ENCODE measurements at regions not wholly inside any gene's neighbourhood (a gene's known extent, or its start where the extent isn't known, plus 50 kb on each side); places are given as distances from the start of the nearest gene placed in this dataset.

DNA sequence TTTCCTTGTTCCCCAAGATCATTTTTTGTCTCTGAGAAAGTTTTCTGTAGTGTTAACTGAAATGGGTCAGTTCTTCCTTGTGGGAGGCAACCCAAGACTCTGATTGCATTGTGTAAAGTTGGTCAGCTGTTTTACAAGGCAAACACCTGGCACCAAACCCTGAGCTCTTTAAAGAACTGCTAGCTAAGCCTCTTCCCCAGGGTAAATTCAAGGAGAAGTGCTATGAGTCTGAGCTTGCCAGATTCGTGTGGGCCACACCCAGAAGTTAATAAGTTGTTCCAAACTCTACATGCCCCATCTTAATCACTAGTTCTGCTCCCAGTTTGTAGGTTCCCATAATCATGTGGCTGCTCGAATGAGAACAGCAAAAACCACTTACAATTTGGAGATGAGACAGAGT lies 214.5 kb downstream of the BTG1 start:
- H3K27me3 ChIP-seq (ENCODE audit: insufficient read depth, low read length): no peaks in the 10 kb centered on the region
- no peaks in the 10 kb centered on the region for H4K20me1 ChIP-seq (ENCODE audit: insufficient read depth, low read length)
- FAIRE-seq: no peak
- H3K4me1 ChIP-seq (ENCODE audit: insufficient read depth, low read length): no peaks in the 10 kb centered on the region
- no peak for DNase-seq (ENCODE audit: low read depth)
- no peaks in the 10 kb centered on the region for H3K4me1 Mint-ChIP-seq (ENCODE audit: low read depth, unreplicated experiment)
- no peak overlapping the region for H3K27ac ChIP-seq (ENCODE audit: low read depth, low read length)
- no peak overlapping the region for H3K9ac ChIP-seq (ENCODE audit: low read length)
- H3K27me3 Mint-ChIP-seq (ENCODE audit: low read depth, unreplicated experiment): peaks cover 4% of the 10 kb centered on the region
- H3K27ac Mint-ChIP-seq (ENCODE audit: unreplicated experiment): no peak overlapping the region
- H3K4me2 ChIP-seq (ENCODE audit: low read length): no peak overlapping the region
- H2AFZ ChIP-seq (ENCODE audit: low read depth, low read length): no peak overlapping the region
- H3K36me3 Mint-ChIP-seq (ENCODE audit: low read depth, unreplicated experiment): no peaks in the 10 kb centered on the region
- no peaks in the 10 kb centered on the region for H3K79me2 ChIP-seq (ENCODE audit: insufficient read depth, low read length)
- H3K36me3 ChIP-seq (ENCODE audit: insufficient read depth, low read length): no peaks in the 10 kb centered on the region
- no peaks in the 10 kb centered on the region for H3K9me3 ChIP-seq (ENCODE audit: insufficient read depth, low read depth, low read length)
- no peak overlapping the region for H3K4me3 ChIP-seq (ENCODE audit: insufficient read depth, low read depth, low read length)
- no peaks in the 10 kb centered on the region for H3K9me3 Mint-ChIP-seq (ENCODE audit: unreplicated experiment)
- no peak overlapping the region for H3K4me3 Mint-ChIP-seq (ENCODE audit: unreplicated experiment)
- TF ChIP-seq, protein P1, sequence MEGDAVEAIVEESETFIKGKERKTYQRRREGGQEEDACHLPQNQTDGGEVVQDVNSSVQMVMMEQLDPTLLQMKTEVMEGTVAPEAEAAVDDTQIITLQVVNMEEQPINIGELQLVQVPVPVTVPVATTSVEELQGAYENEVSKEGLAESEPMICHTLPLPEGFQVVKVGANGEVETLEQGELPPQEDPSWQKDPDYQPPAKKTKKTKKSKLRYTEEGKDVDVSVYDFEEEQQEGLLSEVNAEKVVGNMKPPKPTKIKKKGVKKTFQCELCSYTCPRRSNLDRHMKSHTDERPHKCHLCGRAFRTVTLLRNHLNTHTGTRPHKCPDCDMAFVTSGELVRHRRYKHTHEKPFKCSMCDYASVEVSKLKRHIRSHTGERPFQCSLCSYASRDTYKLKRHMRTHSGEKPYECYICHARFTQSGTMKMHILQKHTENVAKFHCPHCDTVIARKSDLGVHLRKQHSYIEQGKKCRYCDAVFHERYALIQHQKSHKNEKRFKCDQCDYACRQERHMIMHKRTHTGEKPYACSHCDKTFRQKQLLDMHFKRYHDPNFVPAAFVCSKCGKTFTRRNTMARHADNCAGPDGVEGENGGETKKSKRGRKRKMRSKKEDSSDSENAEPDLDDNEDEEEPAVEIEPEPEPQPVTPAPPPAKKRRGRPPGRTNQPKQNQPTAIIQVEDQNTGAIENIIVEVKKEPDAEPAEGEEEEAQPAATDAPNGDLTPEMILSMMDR (IDR thresholded peaks at IDR 0.05; ENCODE audit: insufficient read depth, low read depth, low read length): no peak
- no peak for TF ChIP-seq EZH2 (IDR thresholded peaks at IDR 0.05; ENCODE audit: insufficient read depth, low read length)

DNA sequence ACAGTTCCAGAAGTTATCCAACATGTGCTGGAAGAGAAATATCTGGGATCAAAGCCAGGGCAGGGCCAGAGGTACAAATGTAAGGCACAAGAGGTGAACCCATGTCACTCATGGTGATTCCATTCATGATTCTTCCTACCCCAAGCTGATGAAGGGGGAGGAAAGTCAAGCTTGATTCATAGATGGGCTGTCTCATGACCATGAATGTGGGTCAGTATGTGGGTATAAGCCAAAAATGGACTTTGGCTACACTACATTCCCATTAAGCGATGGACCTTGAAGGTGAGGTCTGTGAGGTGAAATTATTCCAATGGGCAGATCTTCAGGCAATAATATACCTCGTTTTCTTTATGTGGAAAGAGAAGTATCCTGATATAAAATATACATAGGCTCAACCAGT lies 217.1 kb downstream of the BTG1 start:
- H2AFZ ChIP-seq (ENCODE audit: low read depth, low read length): no peak overlapping the region
- H3K27ac Mint-ChIP-seq (ENCODE audit: unreplicated experiment): no peak overlapping the region
- H3K4me1 ChIP-seq (ENCODE audit: insufficient read depth, low read length): no peaks in the 10 kb centered on the region
- H3K9me3 ChIP-seq (ENCODE audit: insufficient read depth, low read depth, low read length): no peaks in the 10 kb centered on the region
- no peak for DNase-seq (ENCODE audit: low read depth)
- no peak overlapping the region for H3K4me2 ChIP-seq (ENCODE audit: low read length)
- no peaks in the 10 kb centered on the region for H3K9me3 Mint-ChIP-seq (ENCODE audit: unreplicated experiment)
- FAIRE-seq: no peak
- no peaks in the 10 kb centered on the region for H3K4me1 Mint-ChIP-seq (ENCODE audit: low read depth, unreplicated experiment)
- no peak overlapping the region for H3K4me3 ChIP-seq (ENCODE audit: insufficient read depth, low read depth, low read length)
- H3K36me3 ChIP-seq (ENCODE audit: insufficient read depth, low read length): no peaks in the 10 kb centered on the region
- no peaks in the 10 kb centered on the region for H3K27me3 ChIP-seq (ENCODE audit: insufficient read depth, low read length)
- no peaks in the 10 kb centered on the region for H4K20me1 ChIP-seq (ENCODE audit: insufficient read depth, low read length)
- no peak for TF ChIP-seq EZH2 (IDR thresholded peaks at IDR 0.05; ENCODE audit: insufficient read depth, low read length)
- TF ChIP-seq, protein P1 (IDR thresholded peaks at IDR 0.05; ENCODE audit: insufficient read depth, low read depth, low read length): no peak
- H3K4me3 Mint-ChIP-seq (ENCODE audit: unreplicated experiment): no peak overlapping the region
- H3K79me2 ChIP-seq (ENCODE audit: insufficient read depth, low read length): no peaks in the 10 kb centered on the region
- no peak overlapping the region for H3K9ac ChIP-seq (ENCODE audit: low read length)
- H3K27ac ChIP-seq (ENCODE audit: low read depth, low read length): no peak overlapping the region
- peaks cover 4% of the 10 kb centered on the region for H3K27me3 Mint-ChIP-seq (ENCODE audit: low read depth, unreplicated experiment)
- no peaks in the 10 kb centered on the region for H3K36me3 Mint-ChIP-seq (ENCODE audit: low read depth, unreplicated experiment)

- Histone ChIP-seq H3K9me3 (ENCODE audit: insufficient read depth, low read depth, low read length) (no peaks in the 10 kb centered on the region), H3K36me3 (ENCODE audit: insufficient read depth, low read length) (no peaks in the 10 kb centered on the region), H2AFZ (ENCODE audit: low read depth, low read length) (no peak overlapping the region), H3K4me3 (ENCODE audit: insufficient read depth, low read depth, low read length) (no peak overlapping the region), H3K9ac (ENCODE audit: low read length) (no peak overlapping the region), H3K4me2 (ENCODE audit: low read length) (no peak overlapping the region), H4K20me1 (ENCODE audit: insufficient read depth, low read length) (no peaks in the 10 kb centered on the region), H3K4me1 (ENCODE audit: insufficient read depth, low read length) (no peaks in the 10 kb centered on the region), H3K27me3 (ENCODE audit: insufficient read depth, low read length) (no peaks in the 10 kb centered on the region), H3K27ac (ENCODE audit: low read depth, low read length) (no peak overlapping the region), H3K79me2 (ENCODE audit: insufficient read depth, low read length) (no peaks in the 10 kb centered on the region)
- DNase-seq (ENCODE audit: low read depth) (peak; percentile 59), FAIRE-seq (no peak)
- Mint-ChIP-seq H3K4me3 (ENCODE audit: unreplicated experiment) (no peak overlapping the region), H3K27me3 (ENCODE audit: low read depth, unreplicated experiment) (peaks cover 4% of the 10 kb centered on the region), H3K4me1 (ENCODE audit: low read depth, unreplicated experiment) (no peaks in the 10 kb centered on the region), H3K27ac (ENCODE audit: unreplicated experiment) (no peak overlapping the region), H3K36me3 (ENCODE audit: low read depth, unreplicated experiment) (no peaks in the 10 kb centered on the region), H3K9me3 (ENCODE audit: unreplicated experiment) (peaks cover 5% of the 10 kb centered on the region)
- TF ChIP-seq, protein P1 (IDR thresholded peaks at IDR 0.05; ENCODE audit: insufficient read depth, low read depth, low read length): no peak
- no peak for TF ChIP-seq EZH2 (IDR thresholded peaks at IDR 0.05; ENCODE audit: insufficient read depth, low read length)
These were observed 218.8 kb downstream of the BTG1 start for GRCh38 chr12:91926848-91927247.
